ENCODE measurements at regions not wholly inside any gene's neighbourhood (a gene's known extent, or its start where the extent isn't known, plus 50 kb on each side); places are given as distances from the start of the nearest gene placed in this dataset.

GRCh38 chr9:12094046-12094445 is 599.1 kb upstream of the TYRP1 start:
- Mint-ChIP-seq H3K27ac (no peak overlapping the region), H3K36me3 (ENCODE audit: low read depth) (no peaks in the 10 kb centered on the region), H3K4me3 (no peak overlapping the region), H3K9me3 (peaks cover 8% of the 10 kb centered on the region), H3K4me1 (ENCODE audit: low read depth) (no peaks in the 10 kb centered on the region), H3K27me3 (ENCODE audit: low read depth) (no peaks in the 10 kb centered on the region)
- CTCF ChIA-PET: no interaction called here
- intact Hi-C loops (cut with micrococcal nuclease): no loop called here
- no peak for DNase-seq

GRCh38 chr9:12095931-12096330 is 597.3 kb upstream of the TYRP1 start:
- intact Hi-C loops (cut with micrococcal nuclease): no loop called here

DNA sequence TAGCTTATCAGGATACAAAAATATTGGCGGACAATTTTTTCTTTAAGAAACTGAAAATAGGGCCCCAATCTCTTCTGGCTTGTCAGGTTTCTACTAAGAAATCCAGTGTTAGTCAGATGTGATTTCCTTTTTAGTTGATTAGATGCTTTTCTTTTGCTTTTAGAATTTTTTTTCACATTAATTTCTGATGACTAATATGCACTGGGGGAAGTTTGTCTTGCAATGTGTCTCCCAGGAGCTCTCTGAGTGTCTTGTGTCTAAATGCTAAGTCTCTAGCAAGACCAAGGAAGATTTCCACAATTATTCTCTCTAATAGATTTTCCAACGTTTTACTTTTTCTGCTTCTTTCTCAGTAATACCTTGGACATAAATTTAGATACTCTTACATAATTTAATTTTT is 559.8 kb upstream of the TYRP1 start:
- Mint-ChIP-seq H3K4me1 (ENCODE audit: low read depth) (no peaks in the 10 kb centered on the region), H3K36me3 (ENCODE audit: low read depth) (no peaks in the 10 kb centered on the region), H3K27ac (no peak overlapping the region), H3K4me3 (no peak overlapping the region), H3K9me3 (peaks cover 17% of the 10 kb centered on the region), H3K27me3 (ENCODE audit: low read depth) (no peaks in the 10 kb centered on the region)
- CTCF ChIA-PET: no interaction called here
- DNase-seq: no peak
- intact Hi-C loops (cut with micrococcal nuclease): no loop called here

More at GRCh38 chr9:12095931-12096330, 597.3 kb upstream of the TYRP1 start:
- CTCF ChIA-PET: no interaction called here
- no peaks in the 10 kb centered on the region for H3K4me1 Mint-ChIP-seq (ENCODE audit: low read depth)
- H3K27me3 Mint-ChIP-seq (ENCODE audit: low read depth): no peaks in the 10 kb centered on the region
- H3K36me3 Mint-ChIP-seq (ENCODE audit: low read depth): no peaks in the 10 kb centered on the region
- no peak overlapping the region for H3K4me3 Mint-ChIP-seq
- H3K9me3 Mint-ChIP-seq: peaks cover 7% of the 10 kb centered on the region
- DNase-seq: no peak
- no peak overlapping the region for H3K27ac Mint-ChIP-seq

GRCh38 chr9:12141422-12141821 is 551.8 kb upstream of the TYRP1 start:
- no peaks in the 10 kb centered on the region for H3K27me3 Mint-ChIP-seq (ENCODE audit: low read depth)

DNA sequence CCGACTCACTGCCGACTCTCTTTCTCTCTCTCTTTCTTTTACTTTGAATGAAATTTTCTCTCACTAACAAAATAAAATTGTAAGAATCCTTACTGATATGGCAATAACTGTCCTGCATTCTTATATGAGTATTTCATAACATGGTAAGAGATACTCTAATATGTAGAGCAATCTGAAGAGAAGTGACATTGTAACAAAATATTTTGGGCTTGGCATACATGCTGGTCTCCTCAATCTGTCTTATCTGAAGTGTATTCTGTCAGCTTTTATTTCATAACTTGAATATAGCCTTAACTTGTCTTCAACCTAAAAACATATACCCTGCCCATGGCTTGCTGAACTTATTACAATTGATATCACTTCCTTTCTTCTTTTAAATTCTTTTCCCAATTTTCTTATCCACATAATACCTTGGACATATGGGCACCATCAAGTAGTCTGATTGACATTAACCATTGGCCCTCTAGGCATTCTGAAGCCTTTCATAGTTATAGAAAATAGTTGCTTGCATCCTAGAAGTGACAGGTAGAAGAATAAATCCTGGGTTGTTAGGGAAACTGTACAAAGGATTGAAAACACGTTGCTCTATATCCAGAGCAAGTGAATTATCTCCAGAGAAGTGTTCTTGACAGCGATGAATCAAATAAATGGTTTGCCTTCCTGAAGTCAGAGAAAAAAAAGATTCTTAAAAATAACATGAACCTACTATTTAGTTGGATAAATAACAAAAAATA is 537.6 kb upstream of the TYRP1 start:
- DNase-seq: no peak
- H3K27ac Mint-ChIP-seq: no peak overlapping the region
- H3K36me3 Mint-ChIP-seq (ENCODE audit: low read depth): no peaks in the 10 kb centered on the region
- intact Hi-C loops (cut with micrococcal nuclease): no loop called here
- H3K4me1 Mint-ChIP-seq (ENCODE audit: low read depth): no peaks in the 10 kb centered on the region
- peaks cover 11% of the 10 kb centered on the region for H3K9me3 Mint-ChIP-seq
- H3K4me3 Mint-ChIP-seq: no peak overlapping the region
- CTCF ChIA-PET: no interaction called here
- H3K27me3 Mint-ChIP-seq (ENCODE audit: low read depth): no peaks in the 10 kb centered on the region

More at GRCh38 chr9:12141422-12141821, 551.8 kb upstream of the TYRP1 start:
- Mint-ChIP-seq H3K36me3 (ENCODE audit: low read depth) (no peaks in the 10 kb centered on the region), H3K4me3 (no peak overlapping the region), H3K9me3 (peaks cover 16% of the 10 kb centered on the region), H3K4me1 (ENCODE audit: low read depth) (no peaks in the 10 kb centered on the region), H3K27ac (no peak overlapping the region)
- no peak for DNase-seq
- CTCF ChIA-PET: no interaction called here
- intact Hi-C loops (cut with micrococcal nuclease): no loop called here

GRCh38 chr9:12162181-12162815 is 530.9 kb upstream of the TYRP1 start:
- no peak overlapping the region for H3K27ac Mint-ChIP-seq
- no peaks in the 10 kb centered on the region for H3K4me1 Mint-ChIP-seq (ENCODE audit: low read depth)
- H3K9me3 Mint-ChIP-seq: peaks cover 15% of the 10 kb centered on the region
- DNase-seq: no peak
- intact Hi-C loops (cut with micrococcal nuclease): no loop called here
- H3K36me3 Mint-ChIP-seq (ENCODE audit: low read depth): no peaks in the 10 kb centered on the region
- CTCF ChIA-PET: no interaction called here
- H3K27me3 Mint-ChIP-seq (ENCODE audit: low read depth): no peaks in the 10 kb centered on the region
- no peak overlapping the region for H3K4me3 Mint-ChIP-seq

GRCh38 chr9:12163723-12164458 is 529.3 kb upstream of the TYRP1 start:
- H3K9me3 Mint-ChIP-seq: peaks cover 17% of the 10 kb centered on the region
- H3K27ac Mint-ChIP-seq: no peak overlapping the region
- no peaks in the 10 kb centered on the region for H3K4me1 Mint-ChIP-seq (ENCODE audit: low read depth)
- no peaks in the 10 kb centered on the region for H3K27me3 Mint-ChIP-seq (ENCODE audit: low read depth)
- no peak overlapping the region for H3K4me3 Mint-ChIP-seq
- no peaks in the 10 kb centered on the region for H3K36me3 Mint-ChIP-seq (ENCODE audit: low read depth)
- DNase-seq: no peak
- CTCF ChIA-PET: no interaction called here
- intact Hi-C loops (cut with micrococcal nuclease): no loop called here

- Mint-ChIP-seq H3K4me1 (ENCODE audit: low read depth) (no peaks in the 10 kb centered on the region), H3K36me3 (ENCODE audit: low read depth) (no peaks in the 10 kb centered on the region), H3K27me3 (ENCODE audit: low read depth) (no peaks in the 10 kb centered on the region), H3K4me3 (no peak overlapping the region), H3K27ac (no peak overlapping the region), H3K9me3 (peaks cover 19% of the 10 kb centered on the region)
- intact Hi-C loops (cut with micrococcal nuclease): no loop called here
- CTCF ChIA-PET: no interaction called here
- DNase-seq: no peak
Measured at GRCh38 chr9:12166518-12166917, 526.7 kb upstream of the TYRP1 start.

DNA sequence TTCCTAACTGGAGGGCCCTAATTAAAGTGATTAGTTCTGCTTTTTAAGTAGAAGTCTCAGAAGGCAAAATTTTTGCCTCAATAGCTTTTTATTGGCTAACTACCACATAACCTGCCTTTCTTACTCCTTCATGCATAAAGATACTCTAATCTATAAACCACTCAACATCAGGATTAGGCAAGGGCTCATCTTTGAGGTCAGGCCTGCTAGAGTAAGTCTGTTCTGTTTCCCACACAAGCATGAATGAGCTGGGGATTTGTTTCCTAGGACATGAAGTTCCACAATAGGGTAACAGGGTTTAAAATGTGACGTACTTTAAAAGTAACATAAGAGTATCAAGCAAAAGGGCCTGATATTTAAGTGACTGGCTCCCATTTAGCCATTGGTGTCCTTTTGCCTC is 522.7 kb upstream of the TYRP1 start:
- Mint-ChIP-seq H3K4me3 (no peak overlapping the region), H3K27me3 (ENCODE audit: low read depth) (no peaks in the 10 kb centered on the region), H3K27ac (no peak overlapping the region), H3K36me3 (ENCODE audit: low read depth) (no peaks in the 10 kb centered on the region), H3K9me3 (peaks cover 29% of the 10 kb centered on the region), H3K4me1 (ENCODE audit: low read depth) (no peaks in the 10 kb centered on the region)
- intact Hi-C loops (cut with micrococcal nuclease): no loop called here
- CTCF ChIA-PET: interaction anchor here (1.0 kb wide), 1 partner anchor 20 kb away, joined by 3 read pairs; no protein-coding TSS in a partner anchor
- DNase-seq: no peak

GRCh38 chr9:12178634-12179033 is 514.6 kb upstream of the TYRP1 start:
- H3K9me3 Mint-ChIP-seq: peaks cover 21% of the 10 kb centered on the region
- intact Hi-C loops (cut with micrococcal nuclease): no loop called here
- DNase-seq: no peak
- H3K4me3 Mint-ChIP-seq: no peak overlapping the region
- H3K27me3 Mint-ChIP-seq (ENCODE audit: low read depth): no peaks in the 10 kb centered on the region
- no peaks in the 10 kb centered on the region for H3K36me3 Mint-ChIP-seq (ENCODE audit: low read depth)
- H3K4me1 Mint-ChIP-seq (ENCODE audit: low read depth): no peaks in the 10 kb centered on the region
- H3K27ac Mint-ChIP-seq: no peak overlapping the region
- CTCF ChIA-PET: no interaction called here

DNA sequence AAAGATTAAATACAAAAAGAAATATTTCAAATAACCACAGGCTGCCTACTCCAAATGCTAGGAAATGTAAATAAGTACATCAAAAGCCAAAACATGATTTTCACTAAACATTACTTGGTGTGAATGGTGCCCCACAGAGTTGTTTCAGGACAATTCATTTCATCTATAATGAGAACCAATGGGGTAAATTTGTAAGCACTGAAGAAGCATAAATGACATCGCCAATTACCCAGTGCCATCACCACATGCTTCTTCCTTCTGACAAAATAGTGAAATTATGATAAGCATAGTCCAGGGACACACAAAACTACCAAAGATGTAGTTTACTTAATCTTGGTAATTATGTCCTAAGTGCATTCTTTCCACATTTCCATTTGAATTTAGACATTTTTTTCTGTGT is 510.4 kb upstream of the TYRP1 start:
- Mint-ChIP-seq H3K27me3 (ENCODE audit: low read depth) (no peaks in the 10 kb centered on the region), H3K4me1 (ENCODE audit: low read depth) (no peaks in the 10 kb centered on the region), H3K4me3 (no peak overlapping the region), H3K36me3 (ENCODE audit: low read depth) (no peaks in the 10 kb centered on the region), H3K27ac (no peak overlapping the region), H3K9me3 (peaks cover 17% of the 10 kb centered on the region)
- intact Hi-C loops (cut with micrococcal nuclease): no loop called here
- CTCF ChIA-PET: no interaction called here
- DNase-seq: no peak

GRCh38 chr9:12183321-12183720 is 509.9 kb upstream of the TYRP1 start:
- Mint-ChIP-seq H3K4me3 (no peak overlapping the region), H3K27ac (no peak overlapping the region), H3K27me3 (ENCODE audit: low read depth) (no peaks in the 10 kb centered on the region), H3K9me3 (peaks cover 17% of the 10 kb centered on the region), H3K4me1 (ENCODE audit: low read depth) (no peaks in the 10 kb centered on the region), H3K36me3 (ENCODE audit: low read depth) (no peaks in the 10 kb centered on the region)
- intact Hi-C loops (cut with micrococcal nuclease): no loop called here
- CTCF ChIA-PET: no interaction called here
- DNase-seq: no peak

- Mint-ChIP-seq H3K27ac (no peak overlapping the region), H3K4me3 (no peak overlapping the region), H3K36me3 (ENCODE audit: low read depth) (no peaks in the 10 kb centered on the region), H3K4me1 (ENCODE audit: low read depth) (no peaks in the 10 kb centered on the region), H3K9me3 (peaks cover 18% of the 10 kb centered on the region), H3K27me3 (ENCODE audit: low read depth) (no peaks in the 10 kb centered on the region)
- DNase-seq: no peak
- intact Hi-C loops (cut with micrococcal nuclease): no loop called here
- CTCF ChIA-PET: no interaction called here
Measured at GRCh38 chr9:12185856-12186255, 507.3 kb upstream of the TYRP1 start.
